ENCODE measurements at regions not wholly inside any gene's neighbourhood (a gene's known extent, or its start where the extent isn't known, plus 50 kb on each side); places are given as distances from the start of the nearest gene placed in this dataset.

DNA sequence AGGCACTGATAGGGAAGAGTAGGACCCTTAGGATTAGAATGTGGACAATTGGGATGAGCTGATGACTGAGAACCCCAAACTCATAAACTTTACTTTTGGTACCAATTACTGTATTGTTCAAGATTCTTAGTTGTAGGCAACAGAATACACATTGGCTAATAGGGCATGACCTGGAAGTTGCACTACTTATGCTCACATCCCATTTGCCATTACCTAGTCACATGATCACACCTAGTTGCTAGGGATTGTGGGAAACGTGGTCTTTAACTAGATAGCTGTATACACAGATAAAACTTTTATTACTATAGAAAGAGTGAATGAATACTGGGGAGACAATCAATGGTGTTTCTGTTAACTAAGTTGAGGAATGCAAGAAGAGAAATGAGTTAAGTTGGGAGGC lies 113.4 kb upstream of the AKIRIN2 start:
- TF ChIP-seq, protein P1, sequence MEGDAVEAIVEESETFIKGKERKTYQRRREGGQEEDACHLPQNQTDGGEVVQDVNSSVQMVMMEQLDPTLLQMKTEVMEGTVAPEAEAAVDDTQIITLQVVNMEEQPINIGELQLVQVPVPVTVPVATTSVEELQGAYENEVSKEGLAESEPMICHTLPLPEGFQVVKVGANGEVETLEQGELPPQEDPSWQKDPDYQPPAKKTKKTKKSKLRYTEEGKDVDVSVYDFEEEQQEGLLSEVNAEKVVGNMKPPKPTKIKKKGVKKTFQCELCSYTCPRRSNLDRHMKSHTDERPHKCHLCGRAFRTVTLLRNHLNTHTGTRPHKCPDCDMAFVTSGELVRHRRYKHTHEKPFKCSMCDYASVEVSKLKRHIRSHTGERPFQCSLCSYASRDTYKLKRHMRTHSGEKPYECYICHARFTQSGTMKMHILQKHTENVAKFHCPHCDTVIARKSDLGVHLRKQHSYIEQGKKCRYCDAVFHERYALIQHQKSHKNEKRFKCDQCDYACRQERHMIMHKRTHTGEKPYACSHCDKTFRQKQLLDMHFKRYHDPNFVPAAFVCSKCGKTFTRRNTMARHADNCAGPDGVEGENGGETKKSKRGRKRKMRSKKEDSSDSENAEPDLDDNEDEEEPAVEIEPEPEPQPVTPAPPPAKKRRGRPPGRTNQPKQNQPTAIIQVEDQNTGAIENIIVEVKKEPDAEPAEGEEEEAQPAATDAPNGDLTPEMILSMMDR (IDR thresholded peaks at IDR 0.05): no peak
- no peak overlapping the region for H3K4me3 Mint-ChIP-seq (ENCODE audit: unreplicated experiment)
- peaks cover 39% of the 10 kb centered on the region for H3K27me3 Mint-ChIP-seq (ENCODE audit: unreplicated experiment)
- DNase-seq (ENCODE audit: extremely low spot score, unreplicated experiment): no peak
- peaks cover 20% of the 10 kb centered on the region for H3K4me1 Mint-ChIP-seq (ENCODE audit: unreplicated experiment)
- no peak overlapping the region for H3K27ac Mint-ChIP-seq (ENCODE audit: unreplicated experiment)
- no peaks in the 10 kb centered on the region for H3K36me3 Mint-ChIP-seq (ENCODE audit: unreplicated experiment)
- H3K9me3 Mint-ChIP-seq (ENCODE audit: unreplicated experiment): no peaks in the 10 kb centered on the region

DNA sequence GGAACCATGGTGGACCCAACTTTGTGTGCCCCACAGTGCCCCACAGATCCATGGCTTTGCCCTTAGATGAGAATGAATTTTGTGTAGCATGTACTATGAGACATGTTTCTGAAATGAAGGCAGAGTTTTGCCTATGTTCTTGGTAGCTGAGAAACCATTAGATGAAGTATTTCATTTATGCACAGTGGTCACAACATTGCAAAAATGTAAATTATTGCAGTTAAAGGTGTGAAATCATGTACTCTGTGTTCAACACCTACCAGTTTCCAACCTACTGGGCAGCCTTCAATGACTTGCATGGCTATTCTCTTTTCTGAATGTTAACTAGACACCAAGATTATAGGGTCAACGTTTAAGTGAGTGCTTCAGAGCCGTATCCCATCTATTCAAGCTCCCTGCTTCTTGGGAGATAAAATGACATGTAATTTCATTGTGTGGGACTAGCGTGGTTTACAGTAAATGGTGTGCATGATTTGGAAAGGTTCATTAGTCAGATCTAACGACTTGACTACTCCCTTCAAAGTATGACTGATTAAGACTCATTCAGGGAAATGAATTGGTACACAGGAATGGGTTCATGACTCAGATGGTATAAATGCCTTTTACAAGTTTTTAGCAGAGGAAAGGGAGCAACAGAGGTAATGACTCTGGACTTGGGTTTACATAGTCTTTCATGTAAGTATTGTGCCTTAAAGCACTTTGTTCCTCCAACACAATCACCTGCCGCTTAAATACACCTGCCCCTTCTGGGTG lies 106.1 kb upstream of the AKIRIN2 start:
- TF ChIP-seq, protein P1 (IDR thresholded peaks at IDR 0.05): no peak
- Mint-ChIP-seq H3K9me3 (ENCODE audit: unreplicated experiment) (no peaks in the 10 kb centered on the region), H3K4me1 (ENCODE audit: unreplicated experiment) (no peaks in the 10 kb centered on the region), H3K4me3 (ENCODE audit: unreplicated experiment) (no peak overlapping the region), H3K27me3 (ENCODE audit: unreplicated experiment) (peaks cover 57% of the 10 kb centered on the region), H3K36me3 (ENCODE audit: unreplicated experiment) (no peaks in the 10 kb centered on the region), H3K27ac (ENCODE audit: unreplicated experiment) (no peak overlapping the region)
- no peak for DNase-seq (ENCODE audit: extremely low spot score, unreplicated experiment)

GRCh38 chr6:87807475-87807874 lies 105.4 kb upstream of the AKIRIN2 start:
- no peak overlapping the region for H3K4me3 Mint-ChIP-seq (ENCODE audit: unreplicated experiment)
- H3K27ac Mint-ChIP-seq (ENCODE audit: unreplicated experiment): no peak overlapping the region
- DNase-seq (ENCODE audit: extremely low spot score, unreplicated experiment): no peak
- TF ChIP-seq, protein P1 (IDR thresholded peaks at IDR 0.05): no peak
- H3K4me1 Mint-ChIP-seq (ENCODE audit: unreplicated experiment): no peaks in the 10 kb centered on the region
- no peaks in the 10 kb centered on the region for H3K36me3 Mint-ChIP-seq (ENCODE audit: unreplicated experiment)
- H3K27me3 Mint-ChIP-seq (ENCODE audit: unreplicated experiment): peaks cover 52% of the 10 kb centered on the region
- no peaks in the 10 kb centered on the region for H3K9me3 Mint-ChIP-seq (ENCODE audit: unreplicated experiment)

- H3K27me3 Mint-ChIP-seq (ENCODE audit: unreplicated experiment): peaks cover 48% of the 10 kb centered on the region
- H3K36me3 Mint-ChIP-seq (ENCODE audit: unreplicated experiment): no peaks in the 10 kb centered on the region
- H3K27ac Mint-ChIP-seq (ENCODE audit: unreplicated experiment): no peak overlapping the region
Observed at GRCh38 chr6:87806635-87807034, 104.6 kb upstream of the AKIRIN2 start.

DNA sequence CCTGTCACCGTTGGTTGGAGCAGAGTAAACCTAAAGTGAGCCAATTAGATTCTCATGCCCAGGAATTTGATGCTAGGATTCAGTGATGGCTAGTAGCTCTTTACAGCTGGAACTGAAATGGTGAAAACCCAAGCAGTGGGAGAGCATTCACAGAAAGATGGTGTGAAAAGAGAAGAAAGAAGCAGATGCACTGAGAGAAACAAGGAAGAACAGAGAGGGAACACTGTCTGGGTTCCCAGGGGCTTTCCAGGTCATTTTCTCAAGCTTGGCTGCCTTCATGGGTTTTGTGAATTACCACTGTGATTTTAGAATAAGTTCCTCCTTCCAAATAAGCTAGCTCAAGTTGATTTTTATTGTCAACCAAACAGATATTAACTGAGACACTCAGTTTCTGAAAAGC lies 104.1 kb upstream of the AKIRIN2 start:
- TF ChIP-seq, protein P1 (IDR thresholded peaks at IDR 0.05): no peak
- Mint-ChIP-seq H3K27ac (ENCODE audit: unreplicated experiment) (no peak overlapping the region), H3K4me3 (ENCODE audit: unreplicated experiment) (no peak overlapping the region), H3K27me3 (ENCODE audit: unreplicated experiment) (peaks cover 53% of the 10 kb centered on the region), H3K9me3 (ENCODE audit: unreplicated experiment) (no peaks in the 10 kb centered on the region), H3K36me3 (ENCODE audit: unreplicated experiment) (no peaks in the 10 kb centered on the region), H3K4me1 (ENCODE audit: unreplicated experiment) (no peaks in the 10 kb centered on the region)
- DNase-seq (ENCODE audit: extremely low spot score, unreplicated experiment): no peak

More at GRCh38 chr6:87806635-87807034, 104.6 kb upstream of the AKIRIN2 start:
- Mint-ChIP-seq H3K4me1 (ENCODE audit: unreplicated experiment) (no peaks in the 10 kb centered on the region), H3K9me3 (ENCODE audit: unreplicated experiment) (no peaks in the 10 kb centered on the region), H3K4me3 (ENCODE audit: unreplicated experiment) (no peak overlapping the region)
- DNase-seq (ENCODE audit: extremely low spot score, unreplicated experiment): no peak
- TF ChIP-seq, protein P1 (IDR thresholded peaks at IDR 0.05): no peak
